Mesenchymal stem cell (in vitro differentiated cells and primary cell): ENCODE measurements at regions not wholly inside any gene's neighbourhood (a gene's known extent, or its start where the extent isn't known, plus 50 kb on each side); places are given as distances from the start of the nearest gene placed in this dataset.

Experiments used
- DNase-seq: peaks from one replicate; pipeline ENCODE4 v3.0.0-alpha.2; 2013
- H2AFZ ChIP-seq: one replicate; pipeline ENCODE4 v1.6.1; 2013; ENCODE audit warnings: low read depth, mild to moderate bottlenecking, control low read depth, inconsistent platforms, low read length, moderate library complexity
- H2AK5ac ChIP-seq: 2 replicates; pipeline ENCODE4 v1.6.1; 2013; ENCODE audit warnings: low read length, moderate library complexity, mild to moderate bottlenecking, inconsistent platforms; ENCODE audit not compliant: severe bottlenecking
- H2BK120ac ChIP-seq: one replicate; pipeline ENCODE4 v1.6.1; 2013; ENCODE audit warnings: low read depth, mild to moderate bottlenecking, inconsistent platforms, low read length, moderate library complexity
- H2BK12ac ChIP-seq, 2 experiments: one replicate each; pipeline ENCODE4 v1.6.1; 2013; ENCODE audit warnings: inconsistent platforms in 2 of 2, low read length in 2 of 2, mild to moderate bottlenecking in 2 of 2, moderate library complexity in 2 of 2, control low read depth in 1 of 2
- H2BK15ac ChIP-seq: one replicate; pipeline ENCODE4 v1.6.1; 2013; ENCODE audit warnings: mild to moderate bottlenecking, low read depth, inconsistent platforms; ENCODE audit not compliant: poor library complexity, severe bottlenecking
- H2BK5ac ChIP-seq: 2 replicates; pipeline ENCODE4 v1.6.1; 2013; ENCODE audit warnings: low read depth, mild to moderate bottlenecking, low read length, control low read depth, inconsistent platforms; ENCODE audit not compliant: poor library complexity, severe bottlenecking
- H3K14ac ChIP-seq, 2 experiments: one replicate each; pipeline ENCODE4 v1.6.1; 2013; ENCODE audit warnings: inconsistent platforms in 2 of 2, low read length in 2 of 2, control low read depth in 1 of 2, mild to moderate bottlenecking in 1 of 2, moderate library complexity in 1 of 2
- H3K18ac ChIP-seq, 2 experiments: one replicate each; pipeline ENCODE4 v1.6.1; 2013; ENCODE audit warnings: inconsistent platforms in 2 of 2, low read length in 2 of 2, control low read depth in 1 of 2, low read depth in 1 of 2, mild to moderate bottlenecking in 1 of 2
- H3K23ac ChIP-seq, 2 experiments: one replicate each; pipeline ENCODE4 v1.6.1; 2013; ENCODE audit warnings: inconsistent platforms in 2 of 2, low read length in 2 of 2, mild to moderate bottlenecking in 2 of 2, moderate library complexity in 2 of 2, control low read depth in 1 of 2
- H3K27ac ChIP-seq: 2 replicates; pipeline ENCODE4 v1.5.1; 2013; ENCODE audit warnings: mild to moderate bottlenecking, moderate library complexity, low read length, control low read depth, inconsistent platforms; ENCODE audit not compliant: poor library complexity, severe bottlenecking
- H3K27me3 ChIP-seq, 2 experiments: 2 replicates each; pipeline versions ENCODE4 v1.6.1 to v1.7.0; 2013; ENCODE audit warnings: low read length in 2 of 2, mild to moderate bottlenecking in 2 of 2, moderate library complexity in 2 of 2, control low read depth in 1 of 2, inconsistent platforms in 1 of 2; ENCODE audit not compliant: control insufficient read depth in 1 of 2, insufficient read depth in 1 of 2
- H3K36me3 ChIP-seq, 2 experiments: 2 replicates each; pipeline versions ENCODE4 v1.6.1 to v1.7.0; 2013; ENCODE audit warnings: low read length in 2 of 2, control low read depth in 1 of 2, inconsistent platforms in 1 of 2, low read depth in 1 of 2, mild to moderate bottlenecking in 1 of 2; ENCODE audit not compliant: insufficient read depth in 2 of 2, control insufficient read depth in 1 of 2
- H3K4ac ChIP-seq, 2 experiments: one replicate each; pipeline ENCODE4 v1.6.1; 2013; ENCODE audit warnings: inconsistent platforms in 2 of 2, low read length in 2 of 2, mild to moderate bottlenecking in 2 of 2, moderate library complexity in 2 of 2, control low read depth in 1 of 2, low read depth in 1 of 2
- H3K4me1 ChIP-seq: 2 replicates; pipeline ENCODE4 v1.6.1; 2013; ENCODE audit warnings: low read depth, low read length, control low read depth; ENCODE audit not compliant: control insufficient read depth, insufficient read depth
- H3K4me2 ChIP-seq: 2 replicates; pipeline ENCODE4 v1.6.1; 2013; ENCODE audit warnings: low read length, mild to moderate bottlenecking, inconsistent platforms; ENCODE audit not compliant: poor library complexity, severe bottlenecking
- H3K4me3 ChIP-seq, 2 experiments: 2 replicates each; pipeline versions ENCODE4 v1.5.1 to v1.7.0; 2013; ENCODE audit warnings: low read length in 2 of 2, mild to moderate bottlenecking in 2 of 2, control low read depth in 1 of 2, low read depth in 1 of 2; ENCODE audit not compliant: insufficient read depth in 1 of 2
- H3K79me1 ChIP-seq: replicated peaks from 2 replicates; pipeline ENCODE4 v1.6.1; 2013; ENCODE audit warnings: mild to moderate bottlenecking, control low read depth, low read length, inconsistent platforms; ENCODE audit not compliant: poor library complexity, severe bottlenecking
- H3K9ac ChIP-seq: 2 replicates; pipeline ENCODE4 v1.7.0; 2013; ENCODE audit warnings: mild to moderate bottlenecking, low read length, moderate library complexity
- H3K9me3 ChIP-seq: 2 replicates; pipeline ENCODE4 v1.7.0; 2013; ENCODE audit warnings: mild to moderate bottlenecking, low read length; ENCODE audit not compliant: control insufficient read depth
- H4K8ac ChIP-seq: one replicate; pipeline ENCODE4 v1.6.1; 2013; ENCODE audit warnings: inconsistent platforms, mild to moderate bottlenecking, low read length, moderate library complexity
- H4K91ac ChIP-seq: one replicate; pipeline ENCODE4 v1.6.1; 2013; ENCODE audit warnings: mild to moderate bottlenecking, low read length, inconsistent platforms
- WGBS: methylation state at CpG from one replicate; pipeline ENCODE4 v1.1.7; 2013; ENCODE audit warnings: mixed read lengths; 5-methylcytosine and 5-hydroxymethylcytosine counted together

- WGBS = 67% methylated on average over 1 of the region's 3 CpGs
These were observed 153.4 kb upstream of the LRFN2 start for GRCh38 chr6:40740518-40740917.

DNA sequence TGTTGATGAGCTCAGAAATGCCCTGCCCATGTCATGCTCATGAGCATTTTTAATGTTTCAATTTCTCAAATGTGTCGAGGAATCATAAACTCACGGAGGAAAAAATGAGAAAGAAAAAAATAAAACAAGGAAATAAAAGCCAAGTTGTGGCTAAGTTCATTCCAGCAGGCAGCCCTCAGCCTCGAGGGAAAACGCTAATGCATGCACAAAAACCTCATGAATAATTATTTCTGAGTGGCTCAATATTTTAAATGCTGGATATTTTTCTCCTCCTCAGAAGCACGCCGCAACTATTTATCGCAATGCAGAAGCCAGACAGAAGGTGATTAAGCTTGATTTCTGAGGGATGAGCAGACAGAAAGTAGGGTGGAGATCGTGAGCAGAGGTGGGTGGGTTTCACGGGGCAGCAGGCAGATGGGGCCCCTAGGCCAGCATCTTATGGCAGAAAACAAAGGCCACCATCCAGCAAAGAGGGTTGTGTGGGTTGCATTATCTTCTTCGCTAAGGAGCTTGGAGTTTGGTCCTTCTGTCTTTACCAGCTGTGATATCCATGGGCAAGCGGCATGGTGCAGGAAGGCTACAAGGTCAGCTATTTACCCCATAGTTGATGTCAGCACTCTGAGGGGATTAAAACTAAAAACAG is 151.5 kb upstream of the LRFN2 start:
- Histone ChIP-seq H2BK15ac (no peak overlapping the region), H3K4me3 (no peak overlapping the region), H2AFZ (no peak overlapping the region), H3K9me3 (no peaks in the 10 kb centered on the region), H3K36me3 (no peaks in the 10 kb centered on the region), H3K4me2 (no peak overlapping the region), H3K27me3 (peaks cover 40 to 82% of the 10 kb centered on the region in 2 experiments), H2BK120ac (no peak overlapping the region), H3K18ac (no peak overlapping the region), H2BK12ac (no peak overlapping the region), H3K4me1 (peaks cover 2% of the 10 kb centered on the region), H3K27ac (no peak overlapping the region), H2BK5ac (no peak overlapping the region), H3K23ac (no peak overlapping the region), H4K91ac (no peak overlapping the region), H4K8ac (no peak overlapping the region), H3K79me1 (no peaks in the 10 kb centered on the region), H3K9ac (no peak overlapping the region), H3K14ac (no peak overlapping the region), H3K4ac (no peak overlapping the region), H2AK5ac (no peak overlapping the region)
- no peak for DNase-seq
- whole genome bisulfite sequencing = 92% methylated on average over 11 of the region's 11 CpGs

More at GRCh38 chr6:40740518-40740917, 153.4 kb upstream of the LRFN2 start:
- Histone ChIP-seq H4K91ac (no peak overlapping the region), H3K14ac (no peak overlapping the region), H2BK5ac (no peak overlapping the region), H3K23ac (no peak overlapping the region), H3K9ac (no peak overlapping the region), H2BK15ac (no peak overlapping the region), H3K4me2 (no peak overlapping the region), H3K18ac (no peak overlapping the region), H3K36me3 (no peaks in the 10 kb centered on the region), H3K4ac (no peak overlapping the region), H2BK120ac (no peak overlapping the region), H3K9me3 (no peaks in the 10 kb centered on the region), H3K27me3 (peaks cover 30 to 83% of the 10 kb centered on the region in 2 experiments), H4K8ac (no peak overlapping the region), H2BK12ac (no peak overlapping the region), H2AFZ (no peak overlapping the region), H2AK5ac (no peak overlapping the region), H3K79me1 (no peaks in the 10 kb centered on the region), H3K4me1 (no peaks in the 10 kb centered on the region), H3K27ac (no peak overlapping the region), H3K4me3 (no peak overlapping the region)
- DNase-seq = no peak

DNA sequence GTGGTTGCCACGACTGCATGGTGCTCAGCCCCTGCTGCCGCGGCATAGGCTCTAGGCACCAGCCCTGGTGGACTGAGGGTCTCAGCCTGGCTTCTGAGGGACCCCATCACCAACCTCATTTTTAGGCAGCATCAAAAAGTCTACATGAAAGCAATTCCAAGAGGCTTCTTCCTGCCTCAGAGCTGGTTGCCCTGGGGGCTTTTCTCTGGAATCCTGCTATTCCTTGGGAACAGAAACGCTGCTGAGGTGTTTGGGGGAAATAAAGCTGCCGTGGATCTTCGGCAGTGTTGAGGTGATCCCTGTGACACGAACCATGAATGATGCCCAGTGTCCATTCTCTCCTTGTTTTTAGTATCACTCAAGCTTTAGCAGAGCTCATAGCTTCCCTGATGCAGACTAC is 148.4 kb upstream of the LRFN2 start:
- H3K9ac ChIP-seq = no peak overlapping the region
- H3K79me1 ChIP-seq = no peaks in the 10 kb centered on the region
- no peaks in the 10 kb centered on the region for H3K9me3 ChIP-seq
- 89% methylated on average over 7 of the region's 7 CpGs for WGBS
- H3K36me3 ChIP-seq = no peaks in the 10 kb centered on the region
- no peak overlapping the region for H2BK12ac ChIP-seq
- no peak overlapping the region for H3K4ac ChIP-seq
- no peak overlapping the region for H2BK120ac ChIP-seq
- H3K14ac ChIP-seq = no peak overlapping the region
- H3K4me3 ChIP-seq = no peak overlapping the region
- H3K23ac ChIP-seq = no peak overlapping the region
- H3K4me1 ChIP-seq = peaks cover 4% of the 10 kb centered on the region
- peak overlapping the region; percentile 12 for H2AK5ac ChIP-seq
- no peak overlapping the region for H2BK5ac ChIP-seq
- H3K27ac ChIP-seq = no peak overlapping the region
- H4K91ac ChIP-seq = no peak overlapping the region
- H3K18ac ChIP-seq = no peak overlapping the region
- no peak for DNase-seq
- H2BK15ac ChIP-seq = no peak overlapping the region
- no peak overlapping the region for H4K8ac ChIP-seq
- H3K4me2 ChIP-seq = no peak overlapping the region
- no peak overlapping the region for H2AFZ ChIP-seq
- peaks cover 29 to 72% of the 10 kb centered on the region in 2 experiments for H3K27me3 ChIP-seq

DNA sequence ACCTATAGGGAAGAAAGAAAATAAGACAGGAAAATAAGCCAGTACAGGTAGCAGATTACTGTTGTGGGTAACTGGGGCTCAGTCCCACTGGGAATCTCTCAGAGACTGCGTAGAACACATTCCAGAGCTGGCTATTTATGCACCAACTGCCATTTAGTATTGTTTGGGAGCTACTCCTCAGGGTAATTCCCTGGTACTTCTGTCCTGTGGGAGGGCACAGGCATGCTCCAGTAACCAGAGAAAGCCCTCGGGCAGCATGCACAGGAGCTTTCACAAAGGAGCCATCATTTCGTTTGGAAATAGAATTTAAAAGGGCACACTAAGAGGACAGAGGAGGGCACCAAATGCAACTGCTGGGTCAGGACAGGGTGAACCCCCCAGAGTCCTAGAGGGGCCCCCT is 148.0 kb upstream of the LRFN2 start:
- H2BK5ac ChIP-seq = no peak overlapping the region
- H2BK15ac ChIP-seq = no peak overlapping the region
- H3K79me1 ChIP-seq = no peaks in the 10 kb centered on the region
- no peak overlapping the region for H3K27ac ChIP-seq
- no peak overlapping the region for H3K4me2 ChIP-seq
- no peaks in the 10 kb centered on the region for H3K9me3 ChIP-seq
- no peak overlapping the region for H2AFZ ChIP-seq
- no peak overlapping the region for H3K4ac ChIP-seq
- H3K18ac ChIP-seq = no peak overlapping the region
- 64% methylated on average over 3 of the region's 3 CpGs for WGBS
- no peak overlapping the region for H4K8ac ChIP-seq
- H3K14ac ChIP-seq = no peak overlapping the region
- H3K36me3 ChIP-seq = no peaks in the 10 kb centered on the region
- peaks cover 29 to 72% of the 10 kb centered on the region in 2 experiments for H3K27me3 ChIP-seq
- H2AK5ac ChIP-seq = no peak overlapping the region
- H3K23ac ChIP-seq = no peak overlapping the region
- no peak overlapping the region for H4K91ac ChIP-seq
- DNase-seq = no peak
- H3K4me1 ChIP-seq = peaks cover 4% of the 10 kb centered on the region
- H3K4me3 ChIP-seq = no peak overlapping the region
- no peak overlapping the region for H2BK12ac ChIP-seq
- no peak overlapping the region for H3K9ac ChIP-seq
- H2BK120ac ChIP-seq = no peak overlapping the region
